Aorta (tissue), 5 donors: ENCODE measurements at regions not wholly inside any gene's neighbourhood (a gene's known extent, or its start where the extent isn't known, plus 50 kb on each side); places are given as distances from the start of the nearest gene placed in this dataset.

Source experiments
- ATAC-seq: fragments of 200-7000 bp; cut with Tn5 transposase; one replicate; pipeline ENCODE4 v1.9.1; 2022; ENCODE audit warnings: moderate library complexity; ENCODE audit not compliant: low FRiP score
- DNase-seq, 2 donors: peaks; one replicate each; pipeline ENCODE4 v3.0.0-alpha.2; 2020
- H3K27ac ChIP-seq, 2 donors: one replicate each; pipeline ENCODE4 v1.5.1; 2013; ENCODE audit warnings: low read length in 2 of 2, mild to moderate bottlenecking in 2 of 2, moderate library complexity in 2 of 2, control low read depth in 1 of 2, inconsistent platforms in 1 of 2, low read depth in 1 of 2
- H3K27me3 ChIP-seq, 2 donors: one replicate each; pipeline ENCODE4 v1.6.1; 2013; ENCODE audit warnings: control low read depth in 1 of 2, low read length in 1 of 2, mild to moderate bottlenecking in 1 of 2, moderate library complexity in 1 of 2; ENCODE audit not compliant: insufficient read depth in 2 of 2, control insufficient read depth in 1 of 2
- H3K36me3 ChIP-seq, 2 donors: one replicate each; pipeline ENCODE4 v1.6.1; 2013; ENCODE audit warnings: control low read depth in 1 of 2, low read length in 1 of 2, mild to moderate bottlenecking in 1 of 2; ENCODE audit not compliant: insufficient read depth in 2 of 2, control insufficient read depth in 1 of 2
- H3K4me1 ChIP-seq, 2 donors: one replicate each; pipeline ENCODE4 v1.6.1; 2013; ENCODE audit warnings: low read length in 2 of 2, control low read depth in 1 of 2, mild to moderate bottlenecking in 1 of 2, moderate library complexity in 1 of 2; ENCODE audit not compliant: insufficient read depth in 2 of 2, control insufficient read depth in 1 of 2
- H3K4me3 ChIP-seq, 2 donors: one replicate each; pipeline ENCODE4 v1.5.1; 2013; ENCODE audit warnings: low read length in 2 of 2, control low read depth in 1 of 2, mild to moderate bottlenecking in 1 of 2
- H3K9me3 ChIP-seq: one replicate; pipeline ENCODE4 v1.6.1; 2013; ENCODE audit warnings: mild to moderate bottlenecking, low read length; ENCODE audit not compliant: control insufficient read depth
- WGBS, 2 donors: extraction: QIAGEN DNeasy Blood & Tissue Kit; methylation state at CpG; one replicate each; pipeline ENCODE4 v1.1.7; 2013; 5-methylcytosine and 5-hydroxymethylcytosine counted together
- intact Hi-C, 2 donors: fragments of 100-400 bp; cut with DNase I; formaldehyde crosslinking; loops; one replicate each; pipeline versions ENCODE4 v1.14.2 to v1.15.0; 2022
- donor health status: healthy with polysubstance abuse.
- donor health status: Bipolar disorder and iron deficiency.
- donor health status: DM: no; HTN: no; CAD: no.
- donor health status: DM: no; HTN: no; CAD: no.
- donor health status: DM: yes; HTN: yes; CAD: no.

DNA sequence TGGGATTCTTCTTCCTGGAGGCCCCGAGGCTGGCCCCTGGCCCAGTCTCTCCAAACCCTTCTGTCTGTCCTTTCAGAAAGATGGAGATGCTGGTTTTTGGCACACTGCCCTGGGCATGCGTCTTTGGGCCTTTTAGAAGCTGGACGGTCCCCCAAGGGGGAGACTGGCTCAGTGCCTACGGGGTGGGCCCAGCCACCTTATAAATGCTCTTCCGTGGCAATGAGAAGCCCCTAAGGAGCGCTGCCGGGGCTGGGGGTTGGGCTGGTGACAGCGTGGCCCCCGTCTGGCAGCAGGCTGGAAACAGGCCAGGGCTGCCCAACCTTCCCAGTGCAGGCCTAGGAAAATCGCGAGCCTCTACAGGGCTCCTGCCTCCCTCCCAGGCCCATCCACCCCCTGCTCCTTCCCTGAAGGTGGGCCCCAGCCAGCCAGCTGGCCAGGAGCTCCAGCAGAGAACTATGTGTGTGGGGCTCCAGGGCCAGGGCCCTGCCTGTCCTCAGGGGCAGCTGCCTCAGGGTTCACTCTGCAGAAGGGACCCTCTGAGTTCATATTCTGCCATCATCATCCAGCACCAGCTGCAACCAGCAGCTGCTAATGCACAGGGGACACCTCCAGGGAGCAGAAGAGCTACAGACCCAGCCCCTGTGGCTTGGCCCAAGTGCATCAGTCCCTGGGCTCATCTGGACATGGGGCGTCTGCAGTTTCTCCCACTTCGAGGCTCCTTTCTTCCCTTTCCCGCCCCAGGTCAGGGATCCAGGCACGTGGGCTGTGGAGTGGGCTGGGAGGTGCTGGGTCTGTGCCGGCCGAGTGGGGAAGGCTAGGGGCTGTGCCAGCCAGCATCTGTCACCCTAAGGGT lies 107.6 kb upstream of the OTOS start:
- 64 to 71% methylated on average over 17 of the region's 17 CpGs for WGBS, 2 donors
- ATAC-seq (no peak), DNase-seq (peak in 1 of 2 donors; percentile 72)
- Histone ChIP-seq H3K4me3 (no peak overlapping the region), H3K4me1 (no peaks in the 10 kb centered on the region), H3K36me3 (no peaks in the 10 kb centered on the region), H3K9me3 (no peaks in the 10 kb centered on the region), H3K27ac (no peak overlapping the region), H3K27me3 (no peaks in the 10 kb centered on the region)
- intact Hi-C loops: no loop called here

- Histone ChIP-seq H3K9me3 (no peaks in the 10 kb centered on the region), H3K27me3 (no peaks in the 10 kb centered on the region), H3K27ac (no peak overlapping the region), H3K4me3 (no peak overlapping the region), H3K4me1 (no peaks in the 10 kb centered on the region), H3K36me3 (no peaks in the 10 kb centered on the region)
- DNase-seq (peak in 1 of 2 donors; percentile 53), ATAC-seq (no peak)
- intact Hi-C loops: no loop called here
- 82 to 91% methylated on average over 14 of the region's 14 CpGs for WGBS, 2 donors
Measured at GRCh38 chr2:240248721-240249422, 108.4 kb upstream of the OTOS start.

GRCh38 chr2:240249423-240250149 lies 109.1 kb upstream of the OTOS start:
- intact Hi-C loops: loop anchor here (5.0 kb wide), 1 partner anchor 123 kb away; no protein-coding TSS in a partner anchor
- Histone ChIP-seq H3K36me3 (no peaks in the 10 kb centered on the region), H3K4me3 (no peak overlapping the region), H3K27ac (no peak overlapping the region), H3K27me3 (no peaks in the 10 kb centered on the region), H3K9me3 (no peaks in the 10 kb centered on the region), H3K4me1 (no peaks in the 10 kb centered on the region)
- DNase-seq (peak in 1 of 2 donors; percentile 67), ATAC-seq (no peak)
- 93 to 96% methylated on average over 21 of the region's 21 CpGs for WGBS, 2 donors

GRCh38 chr2:240250150-240250984 lies 109.9 kb upstream of the OTOS start:
- no peaks in the 10 kb centered on the region for H3K27me3 ChIP-seq
- intact Hi-C loops: loop anchor here (5.0 kb wide), 1 partner anchor 122 kb away; no protein-coding TSS in a partner anchor
- H3K36me3 ChIP-seq: no peaks in the 10 kb centered on the region
- H3K4me1 ChIP-seq: no peaks in the 10 kb centered on the region
- H3K9me3 ChIP-seq: no peaks in the 10 kb centered on the region
- 95 to 96% methylated on average over 13 to 14 of the region's 14 CpGs for WGBS, 2 donors
- ATAC-seq: no peak
- peak in 1 of 2 donors; percentile 60 for DNase-seq
- no peak overlapping the region for H3K4me3 ChIP-seq
- H3K27ac ChIP-seq: peak overlapping the region; percentile 28 to 39

DNA sequence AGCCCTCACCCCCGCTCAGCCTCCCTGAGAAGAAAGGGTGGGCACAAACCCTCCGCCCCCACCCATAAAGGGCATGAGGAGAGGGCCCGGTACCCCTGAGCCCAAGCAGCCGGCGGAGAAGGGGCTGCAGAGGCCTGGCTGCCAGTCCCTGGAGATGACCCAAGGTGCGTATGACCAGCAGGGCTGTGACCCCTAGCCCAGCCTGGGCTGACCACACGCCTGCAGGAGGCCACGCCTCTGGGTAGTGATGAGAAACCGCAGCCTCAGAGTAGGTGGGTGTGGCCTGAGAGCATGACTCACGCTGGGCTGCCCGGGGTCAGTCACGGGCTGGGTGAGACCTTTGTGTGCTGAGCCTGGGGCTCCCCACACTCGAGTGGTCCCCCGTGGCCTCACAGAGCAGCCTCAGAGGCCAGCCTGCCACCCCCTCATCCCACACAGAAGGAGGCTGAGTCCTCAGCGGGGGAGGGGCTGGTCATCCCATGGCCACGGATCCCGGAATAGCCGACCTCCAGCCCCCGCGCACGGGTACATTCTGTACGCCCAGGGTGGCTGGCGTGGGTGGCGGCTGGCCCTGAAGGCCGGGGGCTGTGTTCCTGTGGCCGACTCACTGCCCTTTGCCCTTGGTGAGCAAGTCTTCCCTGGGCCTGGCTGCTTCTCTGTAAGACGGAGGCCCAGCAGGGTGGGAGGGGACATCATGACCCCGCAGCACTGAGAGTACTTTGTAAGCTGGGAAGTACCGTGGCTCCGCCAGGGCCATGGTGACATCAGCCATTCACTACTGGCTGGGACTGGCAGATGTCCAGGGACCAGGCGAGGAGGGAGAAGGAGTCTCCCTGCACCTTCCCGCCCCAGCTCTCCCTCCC lies 110.8 kb upstream of the OTOS start:
- intact Hi-C loops: loop anchor here (5.0 kb wide), 1 partner anchor 121 kb away; no protein-coding TSS in a partner anchor
- ATAC-seq (peak; percentile 93), DNase-seq (peak; percentile 94 to 97)
- no peak overlapping the region for H3K4me3 ChIP-seq
- 19% methylated on average over 30 to 32 of the region's 32 CpGs for WGBS, 2 donors
- H3K27me3 ChIP-seq: no peaks in the 10 kb centered on the region
- no peaks in the 10 kb centered on the region for H3K4me1 ChIP-seq
- no peaks in the 10 kb centered on the region for H3K9me3 ChIP-seq
- peak overlapping the region; percentile 28 to 78 for H3K27ac ChIP-seq
- no peaks in the 10 kb centered on the region for H3K36me3 ChIP-seq

GRCh38 chr2:240251848-240252190 lies 111.4 kb upstream of the OTOS start:
- H3K4me1 ChIP-seq: no peaks in the 10 kb centered on the region
- peak overlapping the region; percentile 10 to 78 for H3K27ac ChIP-seq
- ATAC-seq (no peak), DNase-seq (no peak)
- WGBS, 2 donors: 43 to 47% methylated on average over 6 of the region's 6 CpGs
- no peak overlapping the region for H3K4me3 ChIP-seq
- H3K9me3 ChIP-seq: no peaks in the 10 kb centered on the region
- no peaks in the 10 kb centered on the region for H3K36me3 ChIP-seq
- no peaks in the 10 kb centered on the region for H3K27me3 ChIP-seq
- intact Hi-C loops: loop anchor here (5.0 kb wide), 1 partner anchor 120 kb away; no protein-coding TSS in a partner anchor

DNA sequence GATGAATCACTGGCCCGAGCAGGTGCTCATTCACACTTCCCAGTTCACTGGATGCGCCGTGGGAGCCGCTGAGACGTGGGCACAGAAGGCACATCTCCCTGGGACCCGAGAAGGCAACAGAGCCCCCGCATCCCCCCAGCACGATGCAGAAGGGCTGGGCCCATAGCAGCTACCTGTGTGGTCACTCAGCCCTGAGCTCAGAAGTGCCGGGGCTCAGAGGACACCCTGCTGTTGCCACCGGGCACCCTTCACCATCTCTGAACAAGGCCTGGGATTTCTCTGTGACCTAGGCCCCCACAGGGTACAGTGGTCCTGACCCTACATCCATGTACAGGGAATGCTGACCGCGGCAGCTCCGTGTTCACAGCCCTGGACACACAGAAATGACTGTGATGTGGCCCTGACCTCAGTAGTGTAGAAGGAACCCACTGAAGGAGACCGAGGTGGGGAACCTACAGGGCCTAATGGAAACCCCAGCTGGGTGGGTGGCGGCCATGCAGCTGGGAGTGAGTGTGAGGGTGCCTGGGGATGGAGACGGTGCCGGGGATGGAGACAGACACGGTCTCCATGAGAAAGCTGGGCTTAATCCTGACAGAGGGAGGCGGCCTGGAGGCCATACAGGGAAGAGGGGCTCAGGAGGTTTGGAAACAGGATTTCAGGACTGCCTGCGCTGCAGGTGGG lies 111.9 kb upstream of the OTOS start:
- Histone ChIP-seq H3K9me3 (no peaks in the 10 kb centered on the region), H3K4me1 (no peaks in the 10 kb centered on the region), H3K36me3 (no peaks in the 10 kb centered on the region), H3K27me3 (no peaks in the 10 kb centered on the region), H3K27ac (peak overlapping the region; percentile 10 to 78), H3K4me3 (no peak overlapping the region)
- intact Hi-C loops: loop anchor here (5.0 kb wide), 1 partner anchor 120 kb away; no protein-coding TSS in a partner anchor
- WGBS, 2 donors: 89 to 92% methylated on average over 20 of the region's 20 CpGs
- DNase-seq (peak in 1 of 2 donors; percentile 72), ATAC-seq (no peak)
